ENCODE measurements at regions not wholly inside any gene's neighbourhood (a gene's known extent, or its start where the extent isn't known, plus 50 kb on each side); places are given as distances from the start of the nearest gene placed in this dataset.
A peak's percentile ranks its signal among the peaks of the same experiment; 100 is the strongest.

DNA sequence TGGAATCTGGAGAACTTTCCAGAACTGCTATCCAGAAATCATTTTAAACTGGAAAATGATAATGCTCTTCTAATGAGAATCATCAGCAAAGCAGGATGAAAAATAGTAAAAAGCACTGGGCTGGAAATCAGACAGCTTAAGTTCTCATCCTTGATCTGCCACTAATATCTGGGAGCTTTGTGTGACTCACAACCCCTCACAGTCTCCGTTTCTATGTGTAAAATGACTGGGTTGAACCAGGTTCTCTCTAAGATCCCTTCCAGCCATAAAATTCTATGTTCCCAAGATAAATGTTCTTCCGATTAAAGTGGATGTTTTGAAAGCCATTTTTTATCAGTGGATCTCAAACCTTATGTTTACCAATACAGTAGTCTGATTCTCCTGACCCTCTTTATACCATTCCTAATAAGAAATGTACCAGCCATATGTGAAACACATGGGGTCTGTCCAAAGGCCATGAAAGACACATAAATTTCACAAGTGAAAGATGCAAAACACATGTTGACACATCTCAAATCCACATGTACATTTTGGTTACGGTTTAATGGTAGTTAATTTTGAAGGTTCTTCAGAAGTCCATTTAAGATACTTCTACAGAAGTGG lies 188.8 kb downstream of the EN1 start:
- DNase-seq = no peak

DNA sequence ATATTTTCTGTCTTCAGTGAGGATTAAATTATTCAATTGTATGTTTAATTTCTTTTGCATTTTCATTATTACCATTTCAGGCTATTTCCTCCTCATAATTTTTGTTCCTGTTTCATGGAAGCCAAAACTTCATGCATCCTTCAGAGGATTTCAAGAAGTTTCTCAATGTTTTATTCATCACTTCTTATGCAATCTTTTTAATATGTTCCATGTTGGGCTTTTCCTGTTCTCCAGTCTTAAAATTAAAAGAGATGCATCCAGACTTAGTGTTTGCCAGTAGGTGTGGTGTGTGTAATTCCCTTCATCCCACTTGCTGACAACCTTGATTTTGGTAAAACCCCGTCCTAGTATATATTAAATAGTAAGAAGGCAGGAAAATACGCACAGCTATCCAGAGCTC lies 190.0 kb downstream of the EN1 start:
- no peak for DNase-seq

DNA sequence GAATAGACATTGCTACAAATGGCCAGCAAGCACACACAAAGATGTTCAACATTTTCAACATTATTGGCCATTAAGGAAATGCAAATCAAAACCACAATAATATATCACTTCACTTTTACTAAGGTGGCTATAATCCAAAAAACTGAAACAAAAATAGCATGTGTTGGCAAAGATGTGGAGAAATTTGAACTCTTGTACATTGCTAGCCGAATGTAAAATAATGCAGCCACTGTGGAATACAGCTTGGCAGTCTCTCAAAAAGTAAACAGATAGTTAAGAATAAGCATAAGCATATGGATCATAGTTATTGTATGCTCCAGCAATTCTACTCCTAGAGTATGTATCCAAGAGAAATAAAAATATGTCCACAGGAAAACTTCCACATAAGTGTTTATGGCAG lies 192.5 kb downstream of the EN1 start:
- DNase-seq = no peak

DNA sequence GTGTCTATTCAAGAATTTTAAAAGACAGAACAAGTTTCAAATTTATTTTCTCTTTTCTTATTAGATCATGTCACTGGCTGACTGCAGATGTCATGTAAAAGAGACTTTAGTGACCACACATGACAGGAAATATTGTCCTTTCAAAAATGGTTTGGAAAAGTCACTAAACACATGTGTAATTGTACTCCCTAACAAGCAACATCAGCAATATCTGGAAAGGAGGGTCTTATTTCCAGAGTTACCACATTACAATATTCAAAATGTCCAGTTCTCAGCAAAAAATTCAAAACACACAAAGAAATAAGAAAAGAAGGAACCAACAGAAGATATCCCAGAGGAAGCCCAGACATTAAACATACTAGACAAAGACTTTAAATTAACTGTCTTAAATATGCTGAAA lies 197.1 kb downstream of the EN1 start:
- no peak for DNase-seq

DNA sequence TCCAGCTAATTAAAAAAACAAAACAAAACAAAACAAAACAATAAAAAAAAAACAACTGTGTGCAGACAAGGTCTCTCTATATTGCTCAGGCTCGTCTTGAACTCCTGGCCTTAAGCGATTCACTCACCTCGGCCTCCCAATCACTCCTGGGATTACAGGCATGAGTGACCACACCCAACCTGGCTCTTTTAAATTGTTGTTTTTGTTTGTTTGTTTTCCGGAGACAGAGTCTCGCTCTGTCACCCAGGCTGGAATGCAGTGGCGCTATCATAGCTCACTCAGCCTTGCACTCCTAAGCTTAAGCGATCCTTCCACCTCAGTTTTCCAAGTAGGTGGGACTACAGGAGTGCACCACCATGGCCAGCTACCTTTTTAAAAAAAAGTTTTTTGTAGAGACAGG lies 201.6 kb downstream of the EN1 start:
- no peak for DNase-seq

DNA sequence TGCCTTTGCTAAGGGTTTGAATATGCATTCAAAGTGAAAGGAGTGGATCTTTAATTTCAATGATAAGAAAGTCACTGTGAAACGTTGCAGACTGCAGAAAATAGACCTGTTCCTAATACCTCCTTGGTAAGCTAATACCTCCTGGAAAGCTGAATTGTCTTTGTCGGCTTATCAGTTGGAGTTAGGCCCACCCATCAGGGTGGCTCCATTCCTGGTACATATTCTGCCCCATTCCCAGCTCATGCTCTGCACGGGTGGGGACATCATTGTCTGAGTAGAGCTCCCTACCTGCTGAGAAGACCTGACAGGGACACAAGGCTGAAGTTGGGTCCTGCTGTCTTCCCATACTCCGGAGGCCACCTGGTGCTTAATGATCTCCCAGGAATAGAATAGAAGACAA lies 203.3 kb downstream of the EN1 start:
- no peak for DNase-seq

DNA sequence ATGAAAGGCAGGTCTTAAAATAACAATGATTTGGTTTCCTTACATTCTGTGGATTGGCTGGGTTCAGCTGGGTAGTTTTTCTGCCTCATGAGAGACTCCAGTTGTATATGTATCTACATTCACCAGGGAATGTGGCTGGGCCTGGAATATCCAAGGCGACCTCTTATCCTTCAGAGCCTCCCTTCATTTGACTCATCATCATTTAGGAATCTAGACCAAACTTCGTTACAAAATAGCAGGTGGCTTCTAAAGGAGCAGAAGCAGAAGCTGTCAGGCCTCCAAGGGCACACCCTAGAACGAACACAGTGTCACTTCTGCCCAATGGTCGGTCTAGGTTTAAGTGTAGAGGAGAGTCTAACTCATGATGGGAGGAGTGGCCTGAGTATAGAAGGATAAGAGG lies 204.2 kb downstream of the EN1 start:
- no peak for DNase-seq

DNA sequence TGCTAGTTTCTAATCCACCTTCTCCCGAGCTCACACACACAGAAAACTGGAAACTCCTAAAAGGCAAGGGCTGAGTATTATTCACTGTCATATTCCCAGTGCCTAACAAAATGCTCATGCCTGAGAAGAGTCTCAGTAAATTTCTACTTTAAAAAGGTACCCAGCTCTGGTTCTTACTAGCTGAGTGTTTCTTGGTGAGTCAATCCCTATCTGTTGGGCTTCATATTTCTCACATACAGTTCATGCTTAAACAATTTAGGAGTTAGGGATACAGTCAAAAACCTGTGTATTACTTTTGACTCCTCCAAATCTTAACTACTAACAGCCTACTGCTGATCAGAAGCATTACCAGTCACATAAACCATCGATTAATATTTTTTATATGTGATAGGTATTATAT lies 204.9 kb downstream of the EN1 start:
- no peak for DNase-seq

DNA sequence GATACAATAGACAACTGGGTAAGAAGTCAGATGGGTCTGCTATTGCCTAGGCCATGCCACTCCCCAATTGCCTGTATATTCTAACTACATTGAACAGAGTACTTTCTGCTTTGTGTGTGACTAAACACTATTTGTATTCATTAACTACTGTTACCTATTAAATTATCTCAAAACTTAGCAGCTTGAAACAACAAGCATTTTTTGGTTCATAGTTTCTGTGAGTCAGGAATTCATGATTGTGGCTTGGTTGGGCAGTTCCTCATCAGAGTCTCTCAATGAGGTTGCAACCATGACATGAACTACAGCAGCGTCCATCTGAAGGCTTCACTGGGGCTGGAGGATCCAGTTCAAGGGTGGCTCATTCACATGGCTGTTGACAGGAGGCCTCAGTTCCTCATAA lies 205.7 kb downstream of the EN1 start:
- DNase-seq = no peak

DNA sequence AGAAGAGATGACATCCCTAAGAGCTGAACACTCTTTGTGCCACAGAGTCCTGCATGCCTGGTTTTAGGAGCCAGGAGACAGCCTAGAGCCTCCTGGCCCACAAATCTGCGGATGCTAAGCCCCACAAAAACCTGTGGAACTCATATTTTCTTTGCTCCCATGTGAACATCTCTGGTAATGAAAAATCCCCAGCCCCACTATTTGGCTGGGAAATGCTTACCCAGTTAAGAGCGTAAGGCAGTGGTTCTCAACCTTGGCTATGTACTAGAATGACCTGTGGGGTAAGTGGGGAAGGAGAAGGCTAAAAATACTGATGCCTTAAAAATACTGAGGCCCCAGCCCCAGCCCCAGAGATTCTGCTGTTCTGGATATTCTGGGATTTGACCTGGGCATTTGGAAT lies 208.1 kb downstream of the EN1 start:
- no peak for DNase-seq

DNA sequence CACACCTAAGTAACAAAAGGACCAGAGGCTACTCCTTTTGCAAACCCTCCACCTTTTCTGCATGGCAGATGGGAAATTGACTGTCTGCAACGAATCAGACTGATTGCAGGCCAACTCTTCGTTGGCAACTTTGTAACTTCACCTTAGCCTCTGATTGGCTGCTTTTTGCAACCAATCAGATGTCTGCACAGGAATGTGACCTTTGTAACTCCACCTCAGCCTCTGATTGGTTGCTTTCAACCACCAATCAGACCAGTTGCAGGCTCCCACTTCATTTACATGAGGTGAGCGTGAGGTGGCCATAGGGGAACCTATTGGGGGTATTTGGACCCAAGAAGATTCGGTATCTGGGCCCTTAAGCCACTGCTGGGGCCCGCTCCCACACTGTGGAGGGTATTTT lies 209.0 kb downstream of the EN1 start:
- no peak for DNase-seq

DNA sequence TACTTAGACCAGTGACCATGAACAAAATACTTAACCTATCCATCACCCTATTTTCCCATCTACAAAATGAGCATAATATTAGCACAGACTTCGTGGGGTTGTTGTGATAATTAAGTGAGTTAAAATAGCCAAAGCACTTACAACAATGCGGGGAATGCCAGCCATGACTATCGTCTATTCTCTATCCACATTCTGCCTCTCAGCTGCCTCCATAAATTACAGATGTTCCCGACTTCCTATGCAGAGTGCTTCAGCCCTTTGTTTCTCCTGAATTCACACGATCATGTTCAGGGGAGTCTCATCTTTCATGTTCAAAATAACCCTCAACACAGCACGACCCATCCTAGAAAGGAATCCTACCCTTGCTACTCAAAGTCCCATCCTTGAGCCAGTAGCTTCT lies 211.6 kb downstream of the EN1 start:
- no peak for DNase-seq

DNA sequence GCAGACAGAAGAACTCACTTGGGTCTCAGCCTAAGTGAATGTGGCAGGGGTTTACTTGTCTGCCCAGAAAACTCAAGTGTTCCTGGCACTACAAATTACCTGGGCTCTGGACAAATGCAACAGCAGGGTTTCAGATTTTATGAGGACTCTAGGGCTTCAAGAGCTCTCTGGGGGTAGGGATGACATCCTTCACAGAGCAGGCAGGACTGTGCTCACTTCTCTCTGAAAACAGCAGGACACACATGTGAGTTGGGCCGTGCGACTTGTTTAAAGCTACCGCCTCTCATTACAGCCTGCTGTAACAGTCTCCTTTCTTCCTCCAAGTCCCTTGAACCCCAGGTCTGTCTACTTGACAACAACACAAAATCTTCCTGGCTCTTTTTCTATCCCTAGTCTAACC lies 212.6 kb downstream of the EN1 start:
- DNase-seq = no peak

DNA sequence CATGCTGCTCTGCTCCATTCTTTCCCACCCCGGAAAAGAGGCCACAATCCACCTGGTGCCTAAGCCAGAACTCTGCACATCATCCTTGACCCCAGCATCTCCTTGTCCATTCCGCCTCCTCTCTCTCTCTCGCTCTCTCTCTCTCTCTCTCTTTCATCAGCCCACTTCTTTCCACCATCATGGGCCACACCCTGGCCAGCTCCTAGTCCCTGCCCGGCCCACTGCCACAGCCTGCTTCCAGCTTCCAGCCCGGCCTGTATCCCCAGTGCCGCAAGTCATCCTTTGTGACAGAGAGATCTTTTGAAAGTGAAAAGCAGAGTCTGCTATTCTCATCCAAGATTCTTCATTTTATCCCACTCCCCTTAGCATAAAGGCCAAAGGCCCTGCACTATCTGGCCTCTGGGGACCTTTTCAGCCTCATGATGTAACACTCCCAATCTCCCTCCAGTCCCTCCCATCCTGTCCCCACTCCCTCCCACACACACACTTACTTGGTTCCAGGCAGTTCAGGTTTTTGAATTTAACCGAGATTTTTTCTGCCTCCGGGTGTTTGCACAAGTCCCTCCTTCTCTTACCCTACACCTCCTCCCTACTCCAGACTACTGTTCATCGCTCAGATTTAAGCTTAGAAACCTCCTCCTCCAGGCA lies 214.0 kb downstream of the EN1 start:
- no peak for DNase-seq

DNA sequence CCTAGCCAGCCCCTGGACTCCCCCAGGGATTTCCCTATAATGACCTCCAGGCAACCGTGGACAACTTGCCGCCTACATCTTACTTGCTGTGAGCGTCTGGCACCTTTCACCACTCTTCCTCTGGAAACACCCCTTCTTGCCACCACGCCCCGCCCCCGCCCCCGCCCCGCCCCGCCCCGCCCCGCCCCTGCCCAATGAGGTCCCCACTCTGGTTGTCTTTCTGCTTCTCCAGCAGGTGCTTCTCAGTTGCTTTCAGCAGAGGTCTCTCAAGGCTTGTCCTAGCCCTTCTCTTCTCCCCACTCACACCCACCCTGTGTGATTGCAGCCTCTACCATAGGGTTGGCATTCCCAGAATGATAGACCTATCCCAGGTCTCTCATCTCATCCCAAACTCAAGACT lies 214.5 kb downstream of the EN1 start:
- peak in 2 of 3 donors; percentile 1 to 7 for DNase-seq

DNA sequence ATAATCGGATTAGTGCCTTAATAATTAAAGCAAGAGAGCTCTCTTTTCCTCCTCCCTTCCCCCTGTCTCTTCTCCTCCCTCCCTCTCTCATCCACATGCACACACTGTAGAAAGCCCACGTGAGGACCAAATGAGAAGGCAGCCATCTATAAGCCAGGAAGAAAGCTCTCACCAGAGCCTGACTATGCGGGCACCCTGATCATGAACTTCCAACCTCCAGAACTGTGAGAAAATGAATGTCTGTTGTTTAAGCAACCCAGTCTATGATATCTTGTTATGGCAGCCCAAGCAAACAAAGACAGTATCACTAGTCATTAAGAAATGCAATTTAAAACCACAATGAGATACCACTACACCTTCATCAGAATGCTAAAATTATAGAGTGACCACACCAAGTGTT lies 220.3 kb downstream of the EN1 start:
- DNase-seq = no peak

DNA sequence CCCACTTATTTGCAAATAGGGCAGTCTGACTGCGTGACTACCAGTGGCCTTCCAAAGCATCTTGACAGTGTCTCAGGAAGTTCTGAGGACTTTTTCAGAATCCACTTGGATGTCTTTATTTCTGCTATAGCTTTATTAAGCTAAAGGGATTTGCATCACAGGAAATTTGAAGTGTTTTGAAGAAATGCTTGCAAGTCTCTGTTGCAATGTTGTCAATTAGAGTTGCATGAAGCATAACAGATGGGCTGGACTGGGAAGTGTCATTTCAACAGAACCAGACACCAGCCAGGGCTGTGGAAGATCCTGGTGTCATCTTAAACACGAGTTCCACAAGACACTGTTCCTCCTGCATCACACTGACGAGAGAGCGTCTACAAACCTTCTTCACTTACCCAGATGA lies 224.5 kb downstream of the EN1 start:
- DNase-seq = no peak

DNA sequence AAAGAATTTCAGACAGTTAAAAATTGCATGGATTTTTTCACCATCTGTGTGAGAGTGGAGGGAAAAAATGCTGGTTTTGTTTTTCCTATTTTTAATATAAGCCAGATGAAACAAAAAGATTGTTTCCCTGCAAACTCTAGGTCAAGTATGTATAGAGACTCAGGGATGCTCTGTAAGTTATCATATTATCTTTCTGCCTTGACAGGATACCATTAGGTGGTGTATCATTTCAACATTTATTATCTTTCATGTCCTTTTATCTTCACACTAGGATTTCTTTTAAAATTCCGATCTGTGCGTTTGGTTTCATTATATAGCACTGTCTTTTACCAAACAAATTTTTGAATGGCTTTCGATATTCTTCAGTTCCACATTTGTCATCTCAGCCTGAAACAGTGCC lies 225.3 kb downstream of the EN1 start:
- no peak for DNase-seq

DNA sequence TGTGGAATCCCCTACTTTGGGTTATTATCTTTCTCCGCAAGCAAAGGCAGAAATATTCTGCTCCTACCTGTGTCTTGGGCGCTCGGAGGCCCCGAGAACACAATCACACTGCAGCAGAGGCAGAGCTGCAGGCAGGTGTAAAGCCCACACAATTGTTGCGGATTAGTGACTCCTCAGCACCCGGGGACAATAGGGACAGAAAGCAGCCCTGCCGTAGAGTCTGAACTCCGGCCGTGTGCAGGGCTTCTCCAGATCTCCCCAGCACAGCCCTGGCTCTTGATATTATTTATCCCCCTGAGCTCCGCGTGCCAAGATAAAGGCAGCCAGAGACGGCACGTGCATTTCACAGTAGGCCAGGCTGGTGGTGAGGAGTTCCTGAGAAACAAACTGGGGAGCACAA lies 229.2 kb downstream of the EN1 start:
- no peak for DNase-seq

DNA sequence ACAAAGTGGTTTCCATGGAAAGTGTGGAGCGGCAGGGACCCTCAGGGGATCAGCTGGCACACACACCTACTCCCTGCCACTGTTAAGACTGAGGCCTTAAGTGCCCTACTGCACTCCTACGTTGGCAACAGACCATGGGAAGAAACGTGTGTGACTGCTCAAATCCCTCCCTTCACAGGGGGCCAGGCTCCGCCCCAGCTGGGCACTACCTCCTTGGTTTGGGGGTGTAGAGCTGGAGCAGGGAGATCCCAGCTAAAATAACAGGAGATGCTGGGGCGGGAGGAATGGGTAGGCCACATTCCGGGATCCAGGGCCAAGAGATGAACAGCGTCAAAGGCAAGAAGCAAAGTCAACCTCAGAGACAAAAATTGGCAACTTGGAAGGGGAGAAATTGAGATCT lies 231.0 kb downstream of the EN1 start:
- DNase-seq = no peak

DNA sequence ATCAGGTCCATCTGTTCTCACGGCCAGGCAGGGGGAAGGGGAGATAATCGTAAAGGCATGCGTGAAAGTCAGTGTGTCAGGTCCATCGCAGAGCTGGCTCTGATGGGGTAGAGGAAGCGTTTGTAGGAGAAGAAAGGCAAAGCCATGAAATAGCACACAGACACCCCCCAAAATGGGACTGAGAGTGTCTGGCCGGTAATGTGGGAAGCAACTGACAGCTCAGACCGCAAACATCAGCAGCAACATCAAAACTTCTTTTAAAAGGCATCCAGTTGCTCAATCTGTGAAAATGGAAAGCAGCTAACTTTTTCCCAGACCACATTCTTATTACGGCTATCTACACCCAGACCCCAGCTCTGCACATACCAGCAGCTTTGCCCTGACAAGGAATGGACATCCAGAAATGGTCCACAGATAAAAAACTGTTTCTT lies 232.6 kb downstream of the EN1 start:
- no peak for DNase-seq

DNA sequence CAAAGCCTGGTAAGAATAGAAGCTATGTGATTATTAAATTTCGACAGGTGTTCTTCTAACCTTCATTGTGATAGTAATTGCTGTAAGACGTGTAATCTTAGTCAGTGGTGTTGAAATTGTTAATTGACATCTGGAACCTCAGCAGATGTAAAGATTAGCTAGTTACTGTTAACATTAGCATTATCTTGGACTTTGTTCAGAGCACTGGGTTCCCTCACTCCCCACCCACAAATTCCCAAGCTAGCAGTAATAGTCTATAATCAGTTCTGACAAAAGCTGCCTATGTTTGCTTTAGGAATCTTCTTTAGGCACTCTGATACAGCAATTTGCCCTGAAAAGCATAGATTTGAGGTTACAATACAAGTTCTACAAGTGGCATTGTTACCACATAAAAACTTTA lies 233.7 kb downstream of the EN1 start:
- no peak for DNase-seq

DNA sequence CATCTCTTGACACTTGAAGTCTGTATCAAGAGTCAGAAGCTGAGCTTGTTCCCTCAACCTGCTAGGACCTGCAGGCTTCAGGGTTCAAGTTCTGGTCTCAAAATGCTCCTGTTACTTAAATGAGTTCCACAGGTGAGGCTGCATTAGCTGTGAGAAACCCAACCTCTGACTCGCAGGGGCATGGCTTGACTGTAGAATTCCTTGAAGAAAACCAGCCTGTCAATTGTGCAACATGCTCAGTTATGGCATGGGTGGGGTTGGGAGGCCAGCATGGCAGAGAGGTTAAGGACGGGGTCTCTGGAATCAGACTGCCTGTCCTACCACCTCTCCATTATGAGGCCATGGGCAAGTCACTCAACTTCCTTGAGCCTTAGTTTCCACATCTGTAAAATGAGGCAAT lies 235.8 kb downstream of the EN1 start:
- no peak for DNase-seq

DNA sequence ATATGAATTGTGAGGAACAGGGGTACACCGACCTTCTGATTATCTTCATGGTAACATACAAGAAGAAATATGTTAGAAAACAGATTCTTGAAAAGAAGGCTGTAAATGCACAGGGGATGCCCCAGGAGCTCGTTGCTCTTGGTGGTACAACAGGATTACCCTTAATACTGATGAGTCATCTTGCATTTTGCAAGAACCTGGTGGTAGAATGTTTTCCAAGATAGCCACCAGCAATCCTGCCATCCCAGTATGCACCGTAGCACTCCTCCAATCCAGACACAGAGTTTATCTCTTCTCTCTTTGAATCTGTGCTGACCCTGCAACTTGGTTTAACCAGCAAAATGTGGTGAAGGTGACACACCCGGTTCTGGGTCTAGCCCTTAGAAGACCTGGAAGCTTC lies 238.3 kb downstream of the EN1 start:
- no peak for DNase-seq

DNA sequence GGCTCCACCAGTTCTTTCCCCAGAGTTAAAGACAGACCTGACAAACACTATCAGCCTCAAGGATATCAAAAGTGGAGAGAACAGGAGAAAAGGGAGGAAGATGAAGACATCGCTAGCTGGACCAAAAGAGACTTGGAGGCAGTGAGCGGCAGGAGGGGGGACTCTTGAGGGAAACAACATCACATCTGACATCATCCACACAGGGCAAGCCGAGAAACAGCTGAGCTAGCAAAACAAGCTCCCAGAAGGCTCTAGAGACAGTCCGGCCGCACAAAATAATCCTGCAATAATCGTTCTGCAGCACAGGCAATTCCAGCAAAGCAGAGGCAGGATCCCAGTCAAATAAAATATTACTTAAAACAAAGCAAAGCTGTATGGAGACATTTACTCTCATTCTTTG lies 239.8 kb downstream of the EN1 start:
- DNase-seq = no peak

Data from suppressor macrophage treated with lipopolysaccharide for 1 hour (primary cell).